IPS-NIHi7 (cell line): ENCODE measurements at regions not wholly inside any gene's neighbourhood (a gene's known extent, or its start where the extent isn't known, plus 50 kb on each side); places are given as distances from the start of the nearest gene placed in this dataset.
"Not testable (repeated sequence)": the region's sequence is repeated elsewhere in the genome, so short reads cannot be mapped to it uniquely, and the experiment has no call there.

ENCODE experiments used
- DNase-seq: peaks from one replicate; pipeline ENCODE4 v3.0.0; 2012; ENCODE audit warnings: mixed read lengths; ENCODE audit errors: extremely low spot score

DNA sequence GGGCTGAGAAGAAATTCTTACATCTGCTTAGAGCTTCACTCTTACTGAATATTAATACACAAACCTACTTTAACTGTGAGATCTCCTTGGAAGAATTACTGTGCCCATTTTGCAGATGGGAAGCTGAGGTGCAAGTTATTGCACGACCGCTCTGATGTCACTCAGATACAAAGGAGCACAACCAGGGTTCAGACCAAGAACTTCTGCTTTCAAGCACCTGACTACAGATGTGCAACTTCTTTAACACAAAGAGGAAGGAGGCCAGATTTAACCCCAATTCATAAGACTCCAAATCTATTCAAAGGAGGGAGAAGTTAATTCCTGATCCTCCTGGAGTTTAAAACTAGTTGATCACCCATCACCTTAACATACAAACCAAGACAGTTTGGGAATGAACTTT, 232.6 kb downstream of the VRK1 start:
- no peak for DNase-seq

DNA sequence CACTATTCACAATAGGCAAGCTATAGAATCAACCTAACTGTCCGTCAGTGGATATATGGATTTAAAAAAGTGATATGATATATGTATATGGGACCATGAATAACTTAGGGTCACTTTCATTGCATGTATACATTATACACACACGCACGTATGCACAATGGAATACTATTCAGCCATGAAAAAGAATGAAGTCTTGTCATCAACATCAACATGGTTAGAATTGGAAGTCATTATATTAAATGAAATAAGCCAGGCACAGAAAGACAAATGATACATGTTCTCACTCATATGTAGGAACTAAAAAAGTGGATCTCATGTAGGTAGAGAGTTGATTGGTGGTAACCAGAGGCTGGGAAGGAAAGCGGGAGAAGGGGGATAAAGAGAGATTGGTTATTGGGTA, 234.3 kb downstream of the VRK1 start:
- DNase-seq = no peak

DNA sequence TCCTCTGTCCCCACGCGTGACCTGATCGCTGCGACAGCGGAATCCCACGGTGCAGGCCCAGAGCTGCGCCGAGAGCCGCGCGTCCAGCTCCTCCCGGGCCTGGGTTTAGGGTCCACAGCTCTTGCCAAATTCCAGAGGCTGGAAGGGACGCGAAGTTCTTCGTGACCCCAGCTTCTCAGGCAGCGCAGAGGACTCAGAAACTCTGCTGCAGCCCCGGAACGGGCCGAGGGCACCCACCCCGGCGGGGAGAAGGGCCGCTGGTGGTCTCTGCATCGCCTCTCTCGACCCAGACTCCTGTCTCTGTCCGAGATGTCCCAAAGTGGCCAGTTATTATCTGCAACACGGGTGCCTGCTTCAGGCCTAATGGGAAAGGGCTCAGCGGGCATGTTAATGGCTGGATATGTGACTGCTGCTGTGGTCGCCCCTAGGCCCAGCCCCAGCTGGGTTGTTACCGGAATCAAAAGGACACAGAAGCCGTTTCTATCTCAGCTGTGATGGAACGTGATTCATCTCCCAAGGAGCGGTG, 236.4 kb downstream of the VRK1 start:
- peak; percentile 32 for DNase-seq

DNA sequence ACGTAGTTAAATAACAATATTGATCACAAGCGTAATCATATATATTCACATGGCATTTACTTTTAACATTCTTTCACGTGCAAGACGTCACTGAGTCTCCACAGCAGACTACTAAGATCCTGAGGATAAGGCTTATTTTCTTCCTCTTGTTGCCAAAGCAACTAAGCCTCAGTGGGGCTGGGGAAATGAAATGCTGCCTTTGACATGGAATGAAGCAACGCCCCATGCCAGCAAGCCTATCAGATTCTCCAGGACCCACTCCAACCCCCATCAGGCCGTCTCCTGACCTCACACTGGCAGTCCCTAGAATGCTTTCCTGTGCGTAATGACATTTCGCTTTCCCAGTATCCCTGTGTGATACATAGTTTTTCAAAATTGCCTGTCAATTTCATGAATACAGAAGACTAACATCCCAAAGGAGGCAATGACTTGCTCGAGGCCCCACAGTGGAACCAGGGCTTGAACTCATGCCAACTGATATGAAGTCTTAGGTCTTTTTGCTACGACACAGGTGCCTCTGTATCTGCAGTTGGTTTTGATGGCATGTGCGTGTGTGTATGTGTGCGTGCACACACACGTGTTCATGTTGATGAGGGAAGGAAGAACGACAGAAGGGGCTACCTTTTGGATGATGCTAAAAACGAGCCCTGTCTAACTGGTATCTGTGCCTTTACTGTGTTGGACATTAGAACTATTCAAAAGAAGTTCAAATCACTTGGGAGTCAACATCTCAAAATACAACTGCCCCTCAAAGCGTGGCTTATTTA, 239.1 kb downstream of the VRK1 start:
- no peak for DNase-seq

DNA sequence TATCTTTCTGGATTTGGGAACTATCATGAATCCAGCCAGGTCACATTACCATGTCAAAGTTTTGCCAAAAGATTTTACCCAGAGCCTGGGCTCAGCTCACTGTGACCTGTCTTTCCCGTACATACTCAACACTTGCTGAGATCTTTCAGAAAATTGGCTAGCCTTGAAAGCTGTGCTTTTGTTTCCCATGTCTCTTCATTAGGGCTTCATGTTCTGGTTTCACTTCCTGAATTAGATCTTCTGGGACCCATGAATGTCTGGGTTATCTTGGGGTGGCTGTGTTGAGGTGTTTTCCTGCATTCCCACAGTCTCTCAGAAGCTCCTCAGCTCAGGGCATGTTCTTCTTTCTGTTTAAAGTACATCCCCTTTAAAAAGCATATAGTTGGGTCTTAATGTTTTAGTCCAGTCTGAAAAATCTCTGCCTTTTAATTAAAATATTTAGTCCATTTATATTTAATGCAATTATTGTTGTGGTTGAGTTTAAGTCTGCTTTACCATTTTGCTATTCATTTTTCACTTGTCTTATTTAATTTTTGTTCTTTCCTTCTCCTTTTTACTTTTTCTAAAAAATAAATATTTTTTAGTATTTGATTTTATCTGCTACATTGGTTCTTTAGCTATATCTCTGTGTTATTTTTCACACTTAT, 242.7 kb downstream of the VRK1 start:
- DNase-seq = no peak

DNA sequence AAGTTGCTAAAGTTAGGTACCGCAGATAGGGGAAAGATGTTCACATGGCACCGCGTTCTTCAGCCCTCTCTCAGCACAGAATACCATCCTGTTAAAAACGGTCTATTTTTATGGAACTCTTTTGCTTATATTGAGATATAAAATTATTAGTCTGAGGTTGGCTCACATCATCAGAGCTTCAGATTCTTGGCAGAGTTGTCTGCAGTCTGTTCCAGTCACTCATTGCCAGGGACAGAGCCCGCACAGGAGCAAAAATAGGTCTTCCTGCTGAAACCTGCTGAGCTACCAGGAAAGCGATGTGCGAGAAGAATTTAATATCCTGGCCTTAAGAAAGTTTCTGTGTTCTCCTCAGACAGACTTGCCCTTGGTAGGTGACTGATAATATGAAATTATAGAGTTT, 249.8 kb downstream of the VRK1 start:
- no peak for DNase-seq

DNA sequence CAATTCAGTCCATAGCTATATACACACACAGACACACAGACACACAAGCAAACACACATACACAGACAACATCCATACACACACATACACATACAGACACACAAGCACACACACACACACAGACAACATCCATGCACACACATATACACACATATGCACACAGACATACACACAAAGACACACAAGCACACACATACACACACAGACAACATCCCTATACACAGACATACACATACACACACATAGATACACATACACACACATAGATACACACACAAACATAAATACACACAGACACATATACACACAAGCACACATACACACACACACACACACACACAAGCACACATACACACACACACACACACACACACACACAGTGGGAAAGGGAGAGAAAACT, 254.8 kb downstream of the VRK1 start:
- no peak for DNase-seq

DNA sequence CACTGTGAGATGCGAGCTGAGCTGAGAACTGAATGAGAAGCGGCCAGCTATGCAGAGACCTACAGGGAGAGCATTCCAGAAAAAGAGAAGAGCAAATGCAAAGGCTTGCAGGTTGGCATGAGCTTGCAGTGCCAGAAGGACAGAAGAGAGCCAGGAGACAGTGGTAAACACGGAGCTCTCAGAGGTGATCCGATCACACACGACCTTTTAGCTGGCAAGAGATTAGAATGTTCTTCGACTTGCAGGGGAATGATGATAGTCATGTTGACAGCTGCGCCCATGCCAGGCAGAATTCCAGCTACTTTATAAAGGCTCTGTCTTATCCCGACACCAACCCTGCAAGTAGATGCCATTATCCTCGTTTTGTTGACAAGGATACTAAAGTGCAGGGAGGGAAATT, 256.8 kb downstream of the VRK1 start:
- no peak for DNase-seq

DNA sequence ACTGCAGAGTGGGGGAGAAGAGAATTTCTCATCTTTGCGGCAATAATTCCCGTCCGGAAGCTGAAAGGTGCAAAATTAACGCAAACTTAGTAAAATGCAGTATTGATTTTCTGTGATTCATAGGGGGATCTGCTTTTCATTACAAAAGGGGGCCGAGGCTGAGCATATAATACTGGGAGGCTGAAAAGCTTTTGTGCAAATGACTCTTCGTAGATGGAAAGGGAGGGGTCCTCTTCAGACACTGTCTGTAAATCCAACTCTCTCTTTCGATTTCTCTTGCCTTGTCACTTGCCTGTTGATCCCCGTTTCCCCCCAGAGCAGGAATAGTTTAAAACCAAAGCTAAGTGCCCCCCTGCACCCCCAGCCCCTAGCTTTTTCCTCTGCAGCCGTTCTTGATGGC, 258.2 kb downstream of the VRK1 start:
- DNase-seq = no peak

DNA sequence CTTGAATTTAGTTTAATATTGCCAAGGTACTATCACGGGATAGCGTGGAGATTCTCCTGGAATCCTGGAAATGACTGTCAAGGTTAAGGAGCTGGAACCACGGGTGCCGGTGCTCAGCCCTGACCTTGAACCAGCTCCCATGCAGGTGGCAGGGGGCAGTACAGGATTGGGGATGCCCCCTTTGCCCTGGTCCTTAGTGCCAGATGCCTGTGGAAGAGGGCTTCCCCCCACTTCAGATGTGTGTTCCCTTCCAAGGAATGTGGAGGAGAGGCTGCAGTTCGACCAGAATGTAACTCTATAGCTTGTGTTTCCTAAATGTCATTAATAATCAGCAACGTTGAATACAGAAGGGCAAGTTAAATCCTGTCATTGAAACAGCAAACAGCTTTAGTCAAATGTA, 258.9 kb downstream of the VRK1 start:
- no peak for DNase-seq

DNA sequence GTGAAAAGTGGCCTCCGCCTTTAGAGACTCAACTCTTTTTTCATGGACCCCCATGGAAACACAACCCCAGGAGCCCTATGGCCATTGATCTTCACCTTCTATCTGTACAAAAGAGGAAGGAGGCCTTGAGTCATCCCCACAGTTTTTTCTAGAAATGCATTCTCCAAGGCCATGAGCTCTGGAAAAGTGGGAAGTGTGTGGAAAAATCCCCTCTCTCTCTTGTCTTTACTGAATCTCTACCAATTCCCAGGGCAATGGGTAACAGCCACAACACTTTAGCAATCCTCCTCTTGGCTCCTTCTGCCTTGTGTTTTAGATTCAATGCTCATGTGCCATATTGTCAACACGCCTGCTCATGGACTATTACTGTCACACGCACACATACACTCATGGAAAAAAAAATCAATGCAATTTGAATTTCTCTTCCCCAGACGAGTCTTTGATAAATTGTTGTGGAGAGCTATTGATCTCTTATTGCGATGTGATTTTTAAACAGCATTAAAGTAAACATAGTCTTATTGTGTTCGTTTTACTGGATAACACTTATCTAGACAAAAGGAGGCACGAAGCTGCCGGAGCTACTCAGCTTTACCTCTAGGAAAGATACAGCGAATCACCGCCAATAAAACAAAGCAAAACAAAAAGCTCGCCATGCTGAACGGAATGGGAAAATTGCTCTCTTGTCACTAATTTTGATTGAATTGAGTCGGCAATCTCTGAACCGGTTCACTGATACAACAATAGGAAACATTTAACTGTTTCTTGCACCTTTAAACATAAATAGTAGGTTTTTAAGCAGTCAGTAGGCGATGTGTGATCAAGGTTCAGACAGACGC, 260.3 kb downstream of the VRK1 start:
- no peak for DNase-seq

DNA sequence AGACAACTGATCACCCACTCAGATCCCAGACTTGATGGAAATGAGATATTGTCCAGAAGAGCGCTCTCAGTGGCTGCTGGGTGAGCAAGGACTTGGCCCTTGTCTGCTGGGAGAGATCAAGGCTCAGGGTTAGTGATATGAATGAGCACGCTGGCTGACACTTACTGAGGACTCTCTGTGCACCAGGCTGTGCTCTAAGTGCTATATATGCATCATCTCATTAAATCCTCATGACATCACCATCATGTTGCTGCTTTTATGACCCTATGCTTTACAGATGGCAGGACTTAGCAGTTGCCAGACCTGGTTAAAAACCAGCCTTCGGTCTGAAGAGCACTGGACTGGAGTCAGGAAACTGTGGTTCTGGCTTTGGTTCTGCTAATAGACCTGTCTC, 260.9 kb downstream of the VRK1 start:
- no peak for DNase-seq

DNA sequence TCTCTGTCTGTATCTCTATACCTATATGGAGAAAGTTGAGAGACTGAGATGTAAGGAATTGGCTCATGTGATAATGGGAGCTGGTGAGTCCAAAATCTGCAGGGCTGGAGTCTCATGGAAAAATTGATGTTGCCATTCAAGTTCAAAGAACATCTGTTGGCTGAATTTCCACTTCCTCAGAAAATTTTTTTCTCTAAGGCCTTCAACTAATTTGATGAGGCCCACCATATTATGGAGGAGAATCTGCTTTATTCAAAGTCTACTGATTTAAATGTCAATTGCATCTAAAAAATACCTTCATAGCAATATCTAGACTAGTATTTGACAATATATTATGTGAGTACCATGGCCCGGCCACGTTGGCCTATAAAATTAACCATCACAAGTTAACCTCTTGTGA, 261.4 kb downstream of the VRK1 start:
- no peak for DNase-seq

DNA sequence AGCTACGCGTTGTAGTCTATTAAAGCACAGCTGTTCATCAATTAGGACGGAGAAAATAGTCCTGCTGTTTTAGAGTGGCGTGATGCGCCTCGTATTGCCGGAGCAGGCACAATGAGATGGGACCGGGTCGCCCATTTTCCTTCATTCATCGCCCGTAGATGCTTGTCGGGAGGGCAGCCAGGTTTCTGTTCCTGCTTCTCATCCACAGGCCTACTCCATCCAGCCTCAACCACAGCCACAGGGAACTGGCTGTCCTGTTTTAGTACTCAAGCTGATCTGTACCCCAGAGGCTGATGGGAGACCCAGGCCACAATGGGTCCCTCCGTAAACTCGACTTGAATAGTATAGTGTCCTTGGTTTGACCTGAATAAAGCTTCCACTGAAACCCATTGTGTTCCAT, 264.0 kb downstream of the VRK1 start:
- no peak for DNase-seq

DNA sequence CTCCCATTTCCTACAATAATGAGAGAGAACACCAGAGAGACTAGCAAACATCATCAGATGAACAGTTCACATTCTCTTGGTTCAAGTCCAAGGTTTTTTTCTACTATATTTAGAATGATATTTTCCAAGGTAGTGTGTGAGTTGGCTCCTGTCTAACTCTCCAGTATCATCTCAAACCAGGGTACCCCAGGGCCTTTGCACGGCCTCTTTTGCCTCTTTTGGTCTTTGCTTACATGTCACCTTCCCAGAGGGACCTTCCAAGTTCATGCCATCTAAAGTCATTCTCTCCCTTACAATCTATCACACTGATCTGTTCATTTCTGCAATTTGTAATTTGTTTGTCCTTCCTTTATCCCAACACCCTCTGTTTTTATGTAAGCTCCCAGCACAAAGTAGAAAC, 264.5 kb downstream of the VRK1 start:
- no peak for DNase-seq

DNA sequence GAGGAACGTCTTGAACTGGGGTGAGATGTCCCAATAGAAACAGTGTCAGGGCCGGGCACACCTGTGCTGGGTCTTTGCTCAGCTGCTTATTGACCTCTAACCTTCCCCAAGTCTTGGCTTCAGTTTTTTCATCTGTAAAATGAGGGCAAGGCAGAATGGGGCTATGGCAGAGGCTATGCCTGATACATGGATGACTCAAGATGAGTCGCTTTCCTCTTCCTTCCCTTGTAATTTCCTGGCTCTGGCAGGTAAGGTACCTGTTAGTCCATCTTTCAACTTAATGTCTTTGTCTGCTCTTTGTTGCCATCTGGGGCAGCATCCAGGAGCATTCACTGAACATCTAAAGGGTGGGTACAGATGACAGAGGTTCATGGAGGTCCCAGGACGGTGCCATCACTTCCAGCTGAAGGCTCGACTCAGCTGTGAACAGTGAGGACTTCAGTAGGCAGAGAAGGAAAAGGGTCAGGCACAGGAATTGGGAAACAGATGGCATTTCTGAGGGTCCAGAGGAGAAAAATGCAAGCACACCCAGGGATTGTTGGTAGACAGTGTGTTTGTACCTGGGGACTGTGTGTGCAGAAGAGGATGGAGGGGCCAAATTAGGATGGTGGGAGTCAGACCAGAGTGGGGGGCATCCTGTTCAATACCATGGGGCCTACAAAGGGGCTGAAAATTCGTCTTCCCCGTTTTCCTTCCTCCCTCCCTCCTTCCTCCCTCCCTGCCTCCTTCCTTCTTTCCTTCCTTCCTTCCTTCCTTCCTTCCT, 268.3 kb downstream of the VRK1 start:
- no peak for DNase-seq

DNA sequence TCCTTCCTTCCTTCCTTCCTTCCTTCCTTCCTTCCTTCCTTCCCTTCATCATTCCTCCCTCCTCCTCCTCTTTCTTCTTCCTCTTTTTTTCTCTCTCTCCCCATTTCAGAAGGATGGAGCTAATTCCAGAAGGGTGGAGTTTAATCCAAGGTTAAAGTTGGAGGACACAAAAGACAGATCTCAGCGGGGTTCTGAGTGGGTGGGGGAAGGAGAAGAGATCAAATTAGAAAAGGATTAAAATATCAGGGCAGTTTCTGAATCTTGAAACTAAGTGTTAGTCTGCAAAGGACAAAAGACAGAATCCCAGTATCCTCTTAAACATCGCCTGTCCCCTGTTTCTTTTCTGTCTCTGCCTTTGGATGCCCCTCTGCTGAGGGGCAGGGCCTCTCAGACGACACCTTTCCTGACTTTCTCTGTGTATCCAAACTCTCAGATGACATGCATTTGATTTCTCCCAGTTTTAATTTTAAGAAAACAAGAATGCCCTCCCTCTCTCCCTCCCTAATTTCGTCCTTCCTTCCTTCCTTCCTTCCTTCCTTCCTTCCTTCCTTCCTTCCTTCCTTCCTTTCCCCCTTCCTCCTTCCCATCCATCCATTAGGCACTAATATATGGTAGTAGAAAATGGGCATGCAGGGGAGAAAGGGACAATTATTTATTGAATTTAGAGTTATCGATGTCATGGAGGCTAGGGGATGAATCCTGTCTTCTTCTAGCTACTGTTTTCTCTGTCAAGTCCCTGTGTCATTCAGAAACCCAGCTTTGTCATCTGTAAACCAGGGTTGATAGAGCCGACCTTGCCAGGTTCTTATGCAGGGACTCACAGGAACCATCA, 269.1 kb downstream of the VRK1 start:
- no peak for DNase-seq

DNA sequence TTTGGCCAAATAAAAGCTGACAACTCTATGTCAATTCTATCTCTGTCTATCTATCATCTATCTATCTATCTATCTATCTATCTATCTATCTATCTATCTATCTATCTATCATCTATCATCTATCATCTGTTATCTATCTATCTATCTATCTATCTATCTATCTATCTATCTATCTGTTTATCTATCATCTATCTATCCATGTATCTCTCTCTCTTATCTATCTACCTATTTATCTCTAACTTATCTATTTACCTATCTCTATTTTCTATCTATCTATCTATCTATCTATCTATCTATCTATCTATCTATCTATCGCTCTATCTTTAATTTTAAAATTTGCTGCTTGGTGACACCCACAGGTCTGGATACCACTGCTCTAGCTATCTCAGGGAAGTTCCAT, 271.1 kb downstream of the VRK1 start:
- not testable (repeated sequence) for DNase-seq

DNA sequence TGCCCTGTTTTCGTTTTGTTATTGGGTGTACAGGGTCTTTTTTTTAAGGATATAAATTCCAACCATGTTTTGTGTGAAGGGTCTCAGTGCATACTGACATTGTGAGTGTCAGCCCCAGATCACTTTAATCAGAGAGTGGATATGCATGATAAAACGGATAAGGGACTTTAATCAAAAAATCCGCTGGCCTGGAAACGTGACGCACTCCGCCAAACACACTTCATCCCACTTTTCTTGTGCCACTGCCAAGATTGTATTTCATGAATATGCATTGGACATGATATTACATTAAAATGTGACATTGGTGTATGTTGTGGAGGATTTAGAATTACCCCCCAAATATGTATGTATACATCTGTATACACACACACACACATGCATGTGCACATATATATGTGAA, 273.1 kb downstream of the VRK1 start:
- DNase-seq = no peak

DNA sequence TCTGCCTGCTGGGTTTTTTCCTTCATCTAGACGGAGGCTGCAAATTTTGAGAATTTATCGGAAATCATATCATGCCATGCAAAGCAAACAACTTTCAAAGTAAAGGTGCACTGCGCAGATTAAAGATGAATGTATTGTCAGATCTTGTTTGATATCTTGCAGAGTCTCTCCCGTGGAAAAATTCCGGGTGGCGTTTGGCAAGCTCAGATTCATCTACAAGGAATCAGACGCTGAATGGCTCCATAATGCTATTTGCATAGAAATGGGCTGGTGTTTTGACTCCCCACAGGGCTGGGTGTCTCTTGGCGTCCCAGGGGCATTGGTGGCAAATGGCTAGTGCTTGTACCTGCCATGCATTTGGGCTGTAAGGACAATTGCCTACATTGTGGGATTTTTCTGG, 274.0 kb downstream of the VRK1 start:
- DNase-seq = no peak

DNA sequence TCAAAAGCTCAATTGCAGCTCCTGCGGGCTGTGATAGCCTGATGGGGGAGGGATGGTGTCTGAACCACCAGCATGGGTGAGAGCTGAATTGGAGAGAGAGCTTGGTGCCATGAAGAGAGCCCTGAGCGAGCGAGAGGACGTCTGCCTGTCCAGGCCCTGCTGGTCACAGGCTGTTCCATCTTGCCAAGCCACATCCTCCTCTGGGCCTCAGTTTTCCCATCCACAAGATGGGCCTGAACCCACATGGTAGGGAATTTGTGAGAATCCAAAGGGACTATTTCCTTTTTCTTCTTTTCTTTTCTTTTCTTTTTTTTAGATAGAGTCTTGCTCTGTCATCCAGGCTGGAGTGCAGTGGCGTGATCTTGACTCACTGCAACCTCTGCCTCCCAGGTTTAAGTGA, 276.4 kb downstream of the VRK1 start:
- DNase-seq = no peak
